ENCODE measurements at regions not wholly inside any gene's neighbourhood (a gene's known extent, or its start where the extent isn't known, plus 50 kb on each side); places are given as distances from the start of the nearest gene placed in this dataset.

DNA sequence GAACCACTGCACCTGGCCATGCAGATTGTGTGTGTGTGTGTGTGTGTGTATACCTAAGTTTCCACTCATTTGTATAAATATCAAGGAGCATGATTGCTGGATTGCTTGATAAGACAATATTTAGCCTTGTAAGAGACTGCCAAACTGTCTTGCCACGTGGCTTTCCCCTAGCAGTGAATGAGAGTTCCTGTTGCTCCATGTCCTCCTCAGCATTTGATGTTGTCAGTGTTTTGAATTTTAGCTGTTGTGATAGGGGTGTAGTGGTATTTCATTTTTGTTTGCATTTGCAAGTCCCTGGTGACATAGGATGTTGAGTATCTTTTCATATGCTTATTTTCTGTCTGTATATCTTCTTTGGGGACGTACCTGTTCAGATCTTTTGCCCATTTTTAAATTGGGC is 99.0 kb upstream of the ZNF536 start:
- H3K4me1 ChIP-seq (ENCODE audit: insufficient read depth, low read length) = no peaks in the 10 kb centered on the region
- H3K79me2 ChIP-seq (ENCODE audit: insufficient read depth, low read length) = no peaks in the 10 kb centered on the region
- no peaks in the 10 kb centered on the region for H3K36me3 ChIP-seq (ENCODE audit: insufficient read depth, low read length)
- no peaks in the 10 kb centered on the region for H3K27me3 ChIP-seq (ENCODE audit: insufficient read depth, low read length)
- DNase-seq (ENCODE audit: insufficient read length, low spot score, missing footprints) = no peak
- TF ChIP-seq, protein P1, sequence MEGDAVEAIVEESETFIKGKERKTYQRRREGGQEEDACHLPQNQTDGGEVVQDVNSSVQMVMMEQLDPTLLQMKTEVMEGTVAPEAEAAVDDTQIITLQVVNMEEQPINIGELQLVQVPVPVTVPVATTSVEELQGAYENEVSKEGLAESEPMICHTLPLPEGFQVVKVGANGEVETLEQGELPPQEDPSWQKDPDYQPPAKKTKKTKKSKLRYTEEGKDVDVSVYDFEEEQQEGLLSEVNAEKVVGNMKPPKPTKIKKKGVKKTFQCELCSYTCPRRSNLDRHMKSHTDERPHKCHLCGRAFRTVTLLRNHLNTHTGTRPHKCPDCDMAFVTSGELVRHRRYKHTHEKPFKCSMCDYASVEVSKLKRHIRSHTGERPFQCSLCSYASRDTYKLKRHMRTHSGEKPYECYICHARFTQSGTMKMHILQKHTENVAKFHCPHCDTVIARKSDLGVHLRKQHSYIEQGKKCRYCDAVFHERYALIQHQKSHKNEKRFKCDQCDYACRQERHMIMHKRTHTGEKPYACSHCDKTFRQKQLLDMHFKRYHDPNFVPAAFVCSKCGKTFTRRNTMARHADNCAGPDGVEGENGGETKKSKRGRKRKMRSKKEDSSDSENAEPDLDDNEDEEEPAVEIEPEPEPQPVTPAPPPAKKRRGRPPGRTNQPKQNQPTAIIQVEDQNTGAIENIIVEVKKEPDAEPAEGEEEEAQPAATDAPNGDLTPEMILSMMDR (IDR thresholded peaks at IDR 0.05; ENCODE audit: extremely low read depth, low read depth, low read length) = no peak
- H3K4me2 ChIP-seq (ENCODE audit: insufficient read depth, low read length) = no peak overlapping the region
- H2AFZ ChIP-seq (ENCODE audit: low read length) = no peak overlapping the region
- no peaks in the 10 kb centered on the region for H4K20me1 ChIP-seq (ENCODE audit: insufficient read depth, low read length)
- no peaks in the 10 kb centered on the region for H3K9me3 ChIP-seq (ENCODE audit: low read depth, low read length)
- no peak overlapping the region for H3K27ac ChIP-seq (ENCODE audit: low read depth, low read length)
- H3K4me3 ChIP-seq (ENCODE audit: insufficient read depth, low read length) = no peak overlapping the region

DNA sequence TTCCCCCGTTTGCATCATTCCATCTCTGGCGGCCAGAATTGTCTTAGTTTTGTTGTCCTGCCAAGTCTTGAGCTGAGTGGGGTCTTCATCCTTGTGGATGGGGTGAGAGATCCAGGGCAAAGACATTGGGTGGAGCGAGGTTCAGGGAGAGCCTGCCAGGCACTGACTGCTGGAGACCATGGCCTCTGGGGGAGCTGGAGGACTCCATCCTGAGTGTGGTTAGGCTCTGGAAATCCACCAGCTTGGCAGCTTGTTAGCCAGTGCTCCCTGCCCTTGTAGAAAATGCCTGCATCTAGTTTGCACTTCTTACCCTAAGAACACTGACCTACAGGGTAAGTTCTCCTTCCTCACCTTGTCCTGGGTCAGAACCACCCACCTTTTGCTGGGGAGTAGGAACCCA is 97.2 kb upstream of the ZNF536 start:
- Histone ChIP-seq H3K9me3 (ENCODE audit: low read depth, low read length) (no peaks in the 10 kb centered on the region), H3K27me3 (ENCODE audit: insufficient read depth, low read length) (no peaks in the 10 kb centered on the region), H3K4me1 (ENCODE audit: insufficient read depth, low read length) (no peaks in the 10 kb centered on the region), H3K27ac (ENCODE audit: low read depth, low read length) (no peak overlapping the region), H3K79me2 (ENCODE audit: insufficient read depth, low read length) (no peaks in the 10 kb centered on the region), H2AFZ (ENCODE audit: low read length) (no peak overlapping the region), H3K4me2 (ENCODE audit: insufficient read depth, low read length) (no peak overlapping the region), H4K20me1 (ENCODE audit: insufficient read depth, low read length) (no peaks in the 10 kb centered on the region), H3K36me3 (ENCODE audit: insufficient read depth, low read length) (no peaks in the 10 kb centered on the region), H3K4me3 (ENCODE audit: insufficient read depth, low read length) (no peak overlapping the region)
- TF ChIP-seq, protein P1 (IDR thresholded peaks at IDR 0.05; ENCODE audit: extremely low read depth, low read depth, low read length) = no peak
- DNase-seq (ENCODE audit: insufficient read length, low spot score, missing footprints) = no peak

DNA sequence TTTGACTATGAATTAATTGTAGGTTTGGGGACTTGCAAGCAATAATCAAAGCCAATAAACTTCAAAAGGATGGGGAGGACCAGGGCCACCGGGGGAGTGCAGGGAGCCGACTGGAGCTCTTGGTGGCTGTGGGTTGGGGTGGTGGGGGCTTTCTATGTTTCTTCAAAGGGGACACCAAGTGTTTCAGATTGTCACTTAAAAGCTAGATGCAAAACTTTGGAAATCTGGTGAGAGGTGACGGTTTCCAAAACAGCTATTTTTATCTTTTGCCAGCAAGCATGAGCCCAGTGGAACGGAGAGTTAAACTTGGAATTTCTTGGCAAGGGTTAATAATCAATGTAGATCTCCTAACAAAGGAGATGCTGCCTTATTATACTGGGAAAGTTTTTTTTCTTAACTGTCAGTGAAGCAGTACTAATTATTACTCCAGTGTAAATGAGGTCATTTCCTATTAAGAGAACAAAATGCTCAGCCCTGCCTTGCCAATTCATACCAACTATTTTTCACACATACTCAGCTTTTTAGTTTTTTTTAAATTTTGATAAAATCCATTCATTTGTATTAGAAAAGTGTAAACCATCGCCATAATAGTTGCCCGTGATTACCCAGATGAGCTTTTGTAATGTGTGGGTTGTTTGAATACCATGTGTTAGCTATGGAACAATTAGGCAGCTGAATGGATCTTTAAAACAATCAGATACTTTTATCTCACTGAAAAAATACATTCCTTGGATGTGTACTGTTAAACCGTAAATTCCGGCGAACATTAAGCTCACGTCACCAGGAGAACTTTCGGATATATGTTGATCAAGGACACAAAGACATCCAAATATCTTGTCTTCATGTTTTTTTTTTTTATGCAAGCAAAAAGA is 95.9 kb upstream of the ZNF536 start:
- DNase-seq (ENCODE audit: insufficient read length, low spot score, missing footprints) = no peak
- H3K79me2 ChIP-seq (ENCODE audit: insufficient read depth, low read length) = no peaks in the 10 kb centered on the region
- H3K4me3 ChIP-seq (ENCODE audit: insufficient read depth, low read length) = no peak overlapping the region
- H3K27me3 ChIP-seq (ENCODE audit: insufficient read depth, low read length) = no peaks in the 10 kb centered on the region
- no peak overlapping the region for H3K27ac ChIP-seq (ENCODE audit: low read depth, low read length)
- no peaks in the 10 kb centered on the region for H4K20me1 ChIP-seq (ENCODE audit: insufficient read depth, low read length)
- H3K36me3 ChIP-seq (ENCODE audit: insufficient read depth, low read length) = no peaks in the 10 kb centered on the region
- H3K4me1 ChIP-seq (ENCODE audit: insufficient read depth, low read length) = no peaks in the 10 kb centered on the region
- no peak overlapping the region for H2AFZ ChIP-seq (ENCODE audit: low read length)
- TF ChIP-seq, protein P1 (IDR thresholded peaks at IDR 0.05; ENCODE audit: extremely low read depth, low read depth, low read length) = no peak
- H3K4me2 ChIP-seq (ENCODE audit: insufficient read depth, low read length) = no peak overlapping the region
- H3K9me3 ChIP-seq (ENCODE audit: low read depth, low read length) = no peaks in the 10 kb centered on the region

DNA sequence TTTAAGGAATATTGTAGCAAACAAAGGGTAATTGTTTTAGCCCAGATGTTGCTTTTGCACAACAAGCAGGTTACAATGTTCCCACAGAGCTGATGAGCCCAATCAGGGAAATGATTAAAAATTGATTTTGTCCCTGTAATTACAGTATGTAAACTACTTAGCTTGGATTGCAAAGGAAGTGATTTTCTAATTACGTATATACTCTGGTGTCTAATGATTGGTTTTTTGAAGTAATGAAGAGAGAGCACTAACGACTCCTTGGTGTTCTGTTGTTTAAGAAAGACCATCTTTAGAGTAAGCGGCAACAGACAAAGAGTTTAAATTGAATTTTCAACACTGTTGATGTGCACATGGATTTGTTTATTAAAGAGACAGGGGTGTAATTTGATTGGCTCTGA is 95.3 kb upstream of the ZNF536 start:
- no peaks in the 10 kb centered on the region for H3K4me1 ChIP-seq (ENCODE audit: insufficient read depth, low read length)
- no peaks in the 10 kb centered on the region for H4K20me1 ChIP-seq (ENCODE audit: insufficient read depth, low read length)
- H3K27ac ChIP-seq (ENCODE audit: low read depth, low read length) = no peak overlapping the region
- H2AFZ ChIP-seq (ENCODE audit: low read length) = no peak overlapping the region
- H3K4me2 ChIP-seq (ENCODE audit: insufficient read depth, low read length) = no peak overlapping the region
- no peaks in the 10 kb centered on the region for H3K9me3 ChIP-seq (ENCODE audit: low read depth, low read length)
- H3K27me3 ChIP-seq (ENCODE audit: insufficient read depth, low read length) = no peaks in the 10 kb centered on the region
- no peak overlapping the region for H3K4me3 ChIP-seq (ENCODE audit: insufficient read depth, low read length)
- DNase-seq (ENCODE audit: insufficient read length, low spot score, missing footprints) = no peak
- TF ChIP-seq, protein P1 (IDR thresholded peaks at IDR 0.05; ENCODE audit: extremely low read depth, low read depth, low read length) = no peak
- H3K79me2 ChIP-seq (ENCODE audit: insufficient read depth, low read length) = no peaks in the 10 kb centered on the region
- no peaks in the 10 kb centered on the region for H3K36me3 ChIP-seq (ENCODE audit: insufficient read depth, low read length)
